IMR-90 (cell line): ENCODE measurements at regions not wholly inside any gene's neighbourhood (a gene's known extent, or its start where the extent isn't known, plus 50 kb on each side); places are given as distances from the start of the nearest gene placed in this dataset.

Experiments
- ATAC-seq: fragments of 200-7000 bp; cut with Tn5 transposase; 2 replicates; pipeline ENCODE4 v1.9.1; 2020; ENCODE audit warnings: low read depth, mild to moderate bottlenecking, moderate library complexity
- BruUV-seq: library from RNA; stranded (reverse); fragments of 400-500 nt; replicated peaks from 2 replicates; lab custom pipeline; 2021; lab: Mats Ljungman, UMichigan
- CTCF ChIA-PET: fragments of 300-600 bp; formaldehyde crosslinking; extraction: SDS; loops from one replicate; lab custom pipeline; 2021; ENCODE audit warnings: antibody characterized with exemption; lab: Yijun Ruan, JAX
- POLR2A ChIA-PET: fragments of 300-600 bp; sonication (Branson Sonifier 250); formaldehyde crosslinking; loops from one replicate; lab custom pipeline; 2022; ENCODE audit warnings: antibody characterized with exemption; ENCODE audit not compliant: unreplicated experiment; lab: Charles Lee
- DNase-seq: peaks from one replicate; pipeline ENCODE4 v3.0.0; 2013
- H2AFZ ChIP-seq: replicated peaks from 2 replicates; pipeline ENCODE3; 2013; ENCODE audit warnings: low read length, mild to moderate bottlenecking; ENCODE audit not compliant: poor library complexity
- H2AK5ac ChIP-seq: 2 replicates; pipeline ENCODE4 v1.6.1; 2013; ENCODE audit warnings: low read depth, low read length, inconsistent platforms
- H2AK9ac ChIP-seq: replicated peaks from 2 replicates; pipeline ENCODE3; 2013; ENCODE audit warnings: mild to moderate bottlenecking, low read depth, low read length, moderate library complexity; ENCODE audit not compliant: poor library complexity
- H2BK120ac ChIP-seq: 2 replicates; pipeline ENCODE4 v1.6.1; 2013; ENCODE audit warnings: low read depth, low read length, inconsistent platforms
- H2BK15ac ChIP-seq: 3 replicates; pipeline ENCODE4 v1.6.1; 2013; ENCODE audit warnings: low read depth, low read length, inconsistent platforms
- H2BK20ac ChIP-seq: 2 replicates; pipeline ENCODE4 v1.6.1; 2013; ENCODE audit warnings: low read depth, mild to moderate bottlenecking, inconsistent platforms, low read length, moderate library complexity
- H2BK5ac ChIP-seq: 2 replicates; pipeline ENCODE4 v1.6.1; 2013; ENCODE audit warnings: mild to moderate bottlenecking, low read depth, low read length, inconsistent platforms; ENCODE audit not compliant: poor library complexity, severe bottlenecking
- H3K14ac ChIP-seq: replicated peaks from 2 replicates; pipeline ENCODE4 v1.6.1; 2013; ENCODE audit warnings: low read depth, low read length, inconsistent platforms
- H3K18ac ChIP-seq: 2 replicates; pipeline ENCODE4 v1.6.1; 2013; ENCODE audit warnings: low read depth, low read length, control low read depth
- H3K23ac ChIP-seq: 2 replicates; pipeline ENCODE4 v1.6.1; 2013; ENCODE audit warnings: low read depth, low read length, inconsistent platforms
- H3K27ac ChIP-seq: 2 replicates; pipeline ENCODE4 v1.5.1; 2013; ENCODE audit warnings: mild to moderate bottlenecking, control low read depth, low read length; ENCODE audit not compliant: insufficient read depth
- H3K27me3 ChIP-seq: 2 replicates; pipeline ENCODE4 v1.6.1; 2013; ENCODE audit warnings: low read length; ENCODE audit not compliant: control insufficient read depth, insufficient read depth
- H3K36me3 ChIP-seq: 2 replicates; pipeline ENCODE4 v1.6.1; 2013; ENCODE audit warnings: low read length, mixed read lengths; ENCODE audit not compliant: control insufficient read depth, insufficient read depth
- H3K4ac ChIP-seq: 2 replicates; pipeline ENCODE4 v1.6.1; 2013; ENCODE audit warnings: low read depth, low read length, inconsistent platforms
- H3K4me1 ChIP-seq: 2 replicates; pipeline ENCODE4 v1.6.1; 2013; ENCODE audit warnings: low read length, mixed read lengths; ENCODE audit not compliant: control insufficient read depth, insufficient read depth
- H3K4me2 ChIP-seq: 2 replicates; pipeline ENCODE4 v1.6.1; 2013; ENCODE audit warnings: low read depth, mild to moderate bottlenecking, control low read depth, low read length, moderate library complexity
- H3K4me3 ChIP-seq: 2 replicates; pipeline ENCODE4 v1.5.1; 2013; ENCODE audit warnings: low read depth, mild to moderate bottlenecking, control low read depth, low read length, moderate library complexity; ENCODE audit not compliant: insufficient read depth
- H3K56ac ChIP-seq: 2 replicates; pipeline ENCODE4 v1.6.1; 2013; ENCODE audit warnings: low read length, inconsistent platforms; ENCODE audit not compliant: insufficient read depth; ENCODE audit errors: extremely low read depth
- H3K79me1 ChIP-seq, 2 experiments: 2 replicates each; pipeline ENCODE4 v1.6.1; 2013; ENCODE audit warnings: low read length in 2 of 2, inconsistent platforms in 1 of 2, low read depth in 1 of 2
- H3K9ac ChIP-seq: 2 replicates; pipeline ENCODE4 v1.6.1; 2013; ENCODE audit warnings: low read depth, low read length, control low read depth
- H3K9me1 ChIP-seq: 2 replicates; pipeline ENCODE4 v1.6.1; 2013; ENCODE audit warnings: low read length, inconsistent platforms; ENCODE audit not compliant: insufficient read depth
- H3K9me3 ChIP-seq: 2 replicates; pipeline ENCODE4 v1.6.1; 2013; ENCODE audit warnings: low read length; ENCODE audit not compliant: control insufficient read depth, insufficient read depth
- H4K20me1 ChIP-seq: 2 replicates; pipeline ENCODE4 v1.6.1; 2013; ENCODE audit warnings: low read length, inconsistent platforms; ENCODE audit not compliant: insufficient read depth
- H4K5ac ChIP-seq: 2 replicates; pipeline ENCODE4 v1.6.1; 2013; ENCODE audit warnings: mild to moderate bottlenecking, low read depth, low read length, control low read depth
- H4K8ac ChIP-seq, 2 experiments: 2 replicates each; pipeline ENCODE4 v1.6.1; 2013; ENCODE audit warnings: low read depth in 2 of 2, low read length in 2 of 2, control low read depth in 1 of 2, inconsistent platforms in 1 of 2
- H4K91ac ChIP-seq: 2 replicates; pipeline ENCODE4 v1.6.1; 2013; ENCODE audit warnings: low read depth, low read length, inconsistent platforms; ENCODE audit not compliant: insufficient read depth
- CHD1 ChIP-seq: IDR thresholded peaks from 2 replicates; pipeline ENCODE4 v1.6.1; 2012; ENCODE audit warnings: low read depth, low read length, improper control_type of control experiment
- whole genome bisulfite sequencing, 2 experiments: methylation state at CpG; one replicate each; pipeline versions ENCODE4 v1.1.5 to v1.1.7; 2013; ENCODE audit warnings: missing lambda C conversion rate in 2 of 2; ENCODE audit not compliant: insufficient read length in 1 of 2; ENCODE audit errors: extremely low coverage in 2 of 2; 5-methylcytosine and 5-hydroxymethylcytosine counted together
- dilution Hi-C: fragments of 300-500 bp; cut with HindIII; formaldehyde crosslinking; loops from one replicate; pipeline ENCODE4 v1.14.3; 2018; ENCODE audit warnings: low sequenced_read_pairs; ENCODE audit not compliant: unreplicated experiment
- in situ Hi-C: fragments of 300-500 bp; cut with MboI; formaldehyde crosslinking; loops from 3 replicates; pipeline ENCODE4 v1.14.3; 2019; ENCODE audit warnings: low sequenced_read_pairs, inconsistent platforms, mixed read lengths
- intact Hi-C: fragments of 100-400 bp; cut with micrococcal nuclease; formaldehyde crosslinking; loops from 2 replicates; pipeline ENCODE4 v1.10.0; 2022

GRCh38 chr10:29722777-29723176 lies 88.0 kb upstream of the SVIL start:
- dilution Hi-C loops = no loop called here
- Histone ChIP-seq H3K4me2 (no peak overlapping the region), H2BK20ac (no peak overlapping the region), H4K20me1 (peaks cover 55% of the 10 kb centered on the region), H3K9ac (no peak overlapping the region), H3K36me3 (no peaks in the 10 kb centered on the region; the same call in 1 of the 2 replicates), H3K9me1 (peaks cover 5% of the 10 kb centered on the region; the same call in 1 of the 2 replicates), H2BK5ac (no peak overlapping the region), H4K5ac (no peak overlapping the region), H3K56ac (no peak overlapping the region), H2AFZ (no peak overlapping the region), H3K4me1 (peaks cover 9% of the 10 kb centered on the region), H4K8ac (no peak overlapping the region; a peak in 1 of 4 replicates), H3K9me3 (peaks cover 7% of the 10 kb centered on the region), H2BK120ac (no peak overlapping the region), H4K91ac (no peak overlapping the region), H3K14ac (0 out of 2 replicates have a peak overlapping the region, but pooled peaks have one; percentile 15), H2BK15ac (no peak overlapping the region; the same call in 2 of the 3 replicates), H3K23ac (no peak overlapping the region), H3K79me1 (peaks cover 41 to 74% of the 10 kb centered on the region in 2 experiments), H3K27ac (no peak overlapping the region), H3K18ac (no peak overlapping the region), H2AK9ac (no peak overlapping the region), H3K4ac (no peak overlapping the region; the same call in 1 of the 2 replicates), H2AK5ac (no peak overlapping the region), H3K27me3 (no peaks in the 10 kb centered on the region), H3K4me3 (no peak overlapping the region)
- POLR2A ChIA-PET = no interaction called here
- DNase-seq = no peak
- in situ Hi-C loops = no loop called here
- no peak for ATAC-seq
- intact Hi-C loops = no loop called here
- WGBS, 2 experiments = no CpG with 5 or more reads among the region's 4 CpGs
- no peak for TF ChIP-seq CHD1
- BruUV-seq = no TSS peak
- CTCF ChIA-PET = no interaction called here
